HCT116 (cell line): ENCODE measurements at regions not wholly inside any gene's neighbourhood (a gene's known extent, or its start where the extent isn't known, plus 50 kb on each side); places are given as distances from the start of the nearest gene placed in this dataset.

Experiments
- ATAC-seq: fragments of 200-7000 bp; cut with Tn5 transposase; 2 replicates; pipeline ENCODE4 v1.9.1; 2020; ENCODE audit warnings: mild to moderate bottlenecking, moderate library complexity
- BruUV-seq: library from RNA; stranded (reverse); fragments of 400-500 nt; replicated peaks from 2 replicates; lab custom pipeline; 2021; lab: Mats Ljungman, UMichigan
- CTCF ChIA-PET: fragments of 300-600 bp; sonication (Branson Sonifier 250); formaldehyde crosslinking; loops from one replicate; lab custom pipeline; 2021; ENCODE audit warnings: antibody characterized with exemption; lab: Charles Lee
- POLR2A ChIA-PET: fragments of 300-600, 350-600 bp; sonication (Branson Sonifier 250); formaldehyde crosslinking; loops from one replicate; lab custom pipeline; 2021; ENCODE audit warnings: antibody characterized with exemption; lab: Charles Lee
- RAD21 ChIA-PET, 2 experiments: fragments of 300-600 bp; sonication (Branson Sonifier 250); formaldehyde crosslinking; loops; one replicate each; lab custom pipeline; 2023; ENCODE audit warnings: low total read pairs in 2 of 2; ENCODE audit not compliant: uncharacterized antibody in 2 of 2, unreplicated experiment in 2 of 2, low non-redundant PET in 1 of 2; lab: Charles Lee
- DNase-seq: peaks from one replicate; pipeline ENCODE4 v3.0.0-alpha.2; 2010; ENCODE audit warnings: low read depth, low spot score
- H2AFZ ChIP-seq: fragments of 200-600 bp; shearing (Covaris generic), sonication (generic); 2 replicates; pipeline ENCODE4 v1.6.1; 2017; ENCODE audit warnings: low read depth, mixed run types, mixed read lengths, antibody characterized with exemption, low read length; ENCODE audit not compliant: poor library complexity, severe bottlenecking
- H3K27ac ChIP-seq: 2 replicates; pipeline ENCODE4 v1.5.1; 2012; ENCODE audit warnings: low read depth, low read length
- H3K27me3 ChIP-seq: fragments of 200-600 bp; sonication (generic); 2 replicates; pipeline ENCODE4 v1.6.1; 2016; ENCODE audit warnings: mixed run types, low read length, mixed read lengths; ENCODE audit not compliant: insufficient read depth
- H3K36me3 ChIP-seq, 2 experiments: fragments of 200-500 bp in 1 of 2; fragments of 200-600 bp in 1 of 2; sonication (Bioruptor generic) in 1 of 2; sonication (generic) in 1 of 2; 2 replicates each; pipeline versions ENCODE4 v1.5.1 to v1.6.1; 2014 to 2016; ENCODE audit warnings: low read length in 2 of 2, inconsistent platforms in 1 of 2, mixed read lengths in 1 of 2, mixed run types in 1 of 2; ENCODE audit not compliant: insufficient read depth in 2 of 2, control insufficient read depth in 1 of 2
- H3K4me1 ChIP-seq, 2 experiments: fragments of 200-600 bp in 1 of 2; sonication (generic) in 1 of 2; 2 replicates each; pipeline versions ENCODE4 v1.5.1 to v1.6.1; 2012 to 2017; ENCODE audit warnings: low read length in 2 of 2, inconsistent platforms in 1 of 2, mild to moderate bottlenecking in 1 of 2, mixed read lengths in 1 of 2, mixed run types in 1 of 2, moderate library complexity in 1 of 2; ENCODE audit not compliant: insufficient read depth in 2 of 2, control insufficient read depth in 1 of 2
- H3K4me2 ChIP-seq: fragments of 200-600 bp; sonication (generic); 2 replicates; pipeline ENCODE4 v1.6.1; 2017; ENCODE audit warnings: mixed run types, low read length, mixed read lengths
- H3K4me3 ChIP-seq, 2 experiments: fragments of 200-600 bp in 1 of 2; sonication (generic) in 1 of 2; replicated peaks in 1 of 2; 2 replicates each; pipeline ENCODE4 v1.5.1; 2011 to 2016; ENCODE audit warnings: low read length in 2 of 2, control low read depth in 1 of 2, low read depth in 1 of 2, mild to moderate bottlenecking in 1 of 2, mixed read lengths in 1 of 2, mixed run types in 1 of 2
- H3K79me2 ChIP-seq: fragments of 200-600 bp; sonication (generic); 2 replicates; pipeline ENCODE4 v1.6.1; 2017; ENCODE audit warnings: mild to moderate bottlenecking, mixed run types, low read length, moderate library complexity, mixed read lengths; ENCODE audit not compliant: insufficient read depth
- H3K9ac ChIP-seq: fragments of 200-600 bp; sonication (generic); 2 replicates; pipeline ENCODE4 v1.6.1; 2016; ENCODE audit warnings: low read length, mixed read lengths
- H3K9me2 ChIP-seq: fragments of 200-600 bp; sonication (generic), shearing (Covaris generic); 2 replicates; pipeline ENCODE4 v1.6.1; 2017; ENCODE audit warnings: mixed run types, mild to moderate bottlenecking, moderate library complexity; ENCODE audit not compliant: insufficient read depth
- H3K9me3 ChIP-seq, 2 experiments: fragments of 200-500 bp in 1 of 2; fragments of 200-600 bp in 1 of 2; sonication (Bioruptor generic) in 1 of 2; sonication (generic) in 1 of 2; 2 replicates each; pipeline ENCODE4 v1.6.1; 2014 to 2017; ENCODE audit warnings: low read length in 2 of 2, mixed read lengths in 2 of 2, inconsistent platforms in 1 of 2, low read depth in 1 of 2, mild to moderate bottlenecking in 1 of 2, mixed run types in 1 of 2, moderate library complexity in 1 of 2; ENCODE audit not compliant: control insufficient read depth in 1 of 2, insufficient read depth in 1 of 2
- H4K20me1 ChIP-seq: fragments of 200-600 bp; sonication (generic), shearing (Covaris generic); 2 replicates; pipeline ENCODE4 v1.6.1; 2017; ENCODE audit warnings: mixed run types, mild to moderate bottlenecking, moderate library complexity; ENCODE audit not compliant: insufficient read depth
- CEBPB ChIP-seq: IDR thresholded peaks from 2 replicates; pipeline ENCODE4 v1.6.1; 2012; ENCODE audit warnings: low read depth
- EZH2 ChIP-seq: fragments of 200-600 bp; sonication (generic); IDR thresholded peaks from 2 replicates; pipeline ENCODE4 v1.6.1; 2017; ENCODE audit warnings: antibody characterized with exemption, mixed run types
- EZH2phosphoT487 ChIP-seq: fragments of 200-600 bp; IDR thresholded peaks from 2 replicates; pipeline ENCODE4 v1.6.1; 2018; ENCODE audit warnings: antibody characterized with exemption, borderline replicate concordance
- JUND ChIP-seq: IDR thresholded peaks from 2 replicates; pipeline ENCODE4 v1.6.1; 2012
- SP1 ChIP-seq: IDR thresholded peaks from 2 replicates; pipeline ENCODE4 v1.6.1; 2012; ENCODE audit warnings: low read depth
- ZNF274 ChIP-seq: fragments of 200-500 bp; sonication (Bioruptor generic); IDR thresholded peaks from 2 replicates; pipeline ENCODE4 v1.6.1; 2014; ENCODE audit warnings: mild to moderate bottlenecking, low read depth, low read length, inconsistent platforms
- intact Hi-C: fragments of 100-400 bp; cut with micrococcal nuclease; formaldehyde crosslinking; loops from 2 replicates; pipeline ENCODE4 v1.10.0; 2022
- TF ChIP-seq, protein P1 (sequence below): IDR thresholded peaks from 2 replicates; pipeline ENCODE4 v1.6.1; 2012
- TF ChIP-seq, protein P2 (sequence below): IDR thresholded peaks from 2 replicates; pipeline ENCODE4 v1.6.1; 2012

DNA sequence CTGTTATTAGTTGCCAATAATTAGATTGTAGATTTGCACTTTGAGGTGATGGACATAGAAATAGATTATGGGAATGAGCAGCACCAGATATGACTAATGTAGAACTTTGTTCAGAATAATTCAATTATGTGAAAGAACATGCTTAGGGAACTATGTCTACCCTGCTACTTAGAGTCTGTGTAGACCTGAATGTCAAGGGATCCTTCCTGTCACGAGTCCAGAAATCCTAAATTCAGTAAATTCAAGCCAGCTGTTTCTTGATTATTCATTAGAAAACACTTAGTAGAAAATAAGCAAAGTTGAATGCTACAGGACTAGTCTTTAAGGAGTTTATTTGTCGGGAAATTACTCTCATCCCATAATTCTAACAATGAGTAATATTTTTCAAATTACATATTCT, 887.3 kb upstream of the SEMA6A start:
- ChIA-PET CTCF (no interaction called here), POLR2A (no interaction called here), RAD21 (no interaction called here)
- H3K9me2 ChIP-seq, result no peaks in the 10 kb centered on the region
- no peaks in the 10 kb centered on the region for H3K27me3 ChIP-seq
- no peaks in the 10 kb centered on the region for H3K4me1 ChIP-seq
- no TSS peak for BruUV-seq
- no peak overlapping the region for H3K4me3 ChIP-seq
- ATAC-seq (no peak), DNase-seq (no peak)
- no peaks in the 10 kb centered on the region for H3K36me3 ChIP-seq
- no peak overlapping the region for H3K27ac ChIP-seq
- no peaks in the 10 kb centered on the region for H4K20me1 ChIP-seq
- no peak overlapping the region for H3K9ac ChIP-seq
- H3K79me2 ChIP-seq, result no peaks in the 10 kb centered on the region
- no peak overlapping the region for H3K4me2 ChIP-seq
- H3K9me3 ChIP-seq, result no peaks in the 10 kb centered on the region
- intact Hi-C loops, result no loop called here
- TF ChIP-seq ZNF274 (no peak), EZH2phosphoT487 (no peak)
- TF ChIP-seq, protein P1, sequence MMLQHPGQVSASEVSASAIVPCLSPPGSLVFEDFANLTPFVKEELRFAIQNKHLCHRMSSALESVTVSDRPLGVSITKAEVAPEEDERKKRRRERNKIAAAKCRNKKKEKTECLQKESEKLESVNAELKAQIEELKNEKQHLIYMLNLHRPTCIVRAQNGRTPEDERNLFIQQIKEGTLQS, result no peak
- H2AFZ ChIP-seq, result no peak overlapping the region

DNA sequence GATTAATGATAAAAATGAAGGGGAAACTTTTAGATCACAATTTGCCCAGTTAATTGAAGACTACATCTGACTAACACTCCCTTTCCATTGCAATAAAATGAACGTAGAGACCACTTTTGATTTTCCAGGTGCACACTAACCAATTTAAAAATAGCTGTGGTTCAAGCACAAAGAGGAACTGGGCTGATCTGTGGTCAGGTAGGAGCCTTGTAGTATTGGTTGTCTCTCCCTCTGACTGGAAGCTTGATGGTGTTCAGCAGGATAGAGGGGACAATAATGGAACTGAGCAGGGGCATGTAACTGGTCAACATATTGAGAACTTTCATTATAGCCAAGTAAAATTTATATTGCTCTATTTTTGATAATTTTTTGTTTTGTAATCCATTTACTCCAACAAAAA, 886.8 kb upstream of the SEMA6A start:
- Histone ChIP-seq H3K4me2 (no peak overlapping the region), H3K27me3 (no peaks in the 10 kb centered on the region), H3K9me3 (no peaks in the 10 kb centered on the region), H3K4me3 (no peak overlapping the region), H3K9me2 (no peaks in the 10 kb centered on the region), H2AFZ (no peak overlapping the region), H4K20me1 (no peaks in the 10 kb centered on the region), H3K36me3 (no peaks in the 10 kb centered on the region), H3K79me2 (no peaks in the 10 kb centered on the region), H3K9ac (no peak overlapping the region), H3K4me1 (no peaks in the 10 kb centered on the region), H3K27ac (no peak overlapping the region)
- RAD21 ChIA-PET, result no interaction called here
- ATAC-seq (no peak), DNase-seq (no peak)
- intact Hi-C loops, result no loop called here
- POLR2A ChIA-PET, result no interaction called here
- CTCF ChIA-PET, result no interaction called here
- no TSS peak for BruUV-seq
- TF ChIP-seq, protein P2, sequence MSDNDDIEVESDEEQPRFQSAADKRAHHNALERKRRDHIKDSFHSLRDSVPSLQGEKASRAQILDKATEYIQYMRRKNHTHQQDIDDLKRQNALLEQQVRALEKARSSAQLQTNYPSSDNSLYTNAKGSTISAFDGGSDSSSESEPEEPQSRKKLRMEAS, result no peak
- TF ChIP-seq SP1 (no peak), CEBPB (no peak), JUND (no peak), EZH2 (no peak)
